GM10248 (cell line): ENCODE measurements at regions not wholly inside any gene's neighbourhood (a gene's known extent, or its start where the extent isn't known, plus 50 kb on each side); places are given as distances from the start of the nearest gene placed in this dataset.

Experiments
- CTCF ChIA-PET: fragments of 300-600 bp; sonication (Branson Sonifier 250); formaldehyde crosslinking; extraction: SDS; loops from one replicate; lab custom pipeline; 2021; ENCODE audit warnings: antibody characterized with exemption; lab: Yijun Ruan, JAX
- POLR2A ChIA-PET: fragments of 350-650 bp; sonication (Branson Sonifier 250); formaldehyde crosslinking; extraction: SDS; loops from one replicate; lab custom pipeline; 2020; ENCODE audit warnings: antibody characterized with exemption; lab: Yijun Ruan, JAX
- DNase-seq: peaks from one replicate; pipeline ENCODE4 v3.0.0; 2012; ENCODE audit errors: extremely low spot score
- CTCF ChIP-seq: IDR thresholded peaks from 2 replicates; pipeline ENCODE4 v1.5.1; 2012; ENCODE audit warnings: mild to moderate bottlenecking, low read depth; ENCODE audit errors: extremely low read depth, missing control alignments, control extremely low read depth

- TF ChIP-seq CTCF: no peak
- DNase-seq: no peak
- POLR2A ChIA-PET: interaction anchor here (0.6 kb wide), 1 partner anchor 257 kb away, joined by 8 read pairs; no protein-coding TSS in a partner anchor
- CTCF ChIA-PET: interaction anchor here (0.8 to 2.1 kb wide), 7 partner anchors 9 to 47 kb away, joined by 3 to 5 read pairs (median 3); no protein-coding TSS in a partner anchor
These were observed 170.0 kb upstream of the DTNBP1 start for GRCh38 chr6:15832841-15833240.

GRCh38 chr6:15829156-15829555 lies 166.3 kb upstream of the DTNBP1 start:
- POLR2A ChIA-PET: no interaction called here
- TF ChIP-seq CTCF: no peak
- DNase-seq: no peak
- CTCF ChIA-PET: interaction anchor here (1.1 to 1.8 kb wide), 3 partner anchors 12 to 15 kb away, joined by 3 to 4 read pairs (median 4); no protein-coding TSS in a partner anchor

- TF ChIP-seq CTCF: no peak
- ChIA-PET POLR2A (no interaction called here), CTCF (no interaction called here)
- DNase-seq: no peak
These were observed 164.8 kb upstream of the DTNBP1 start for GRCh38 chr6:15827496-15828255.

- DNase-seq: no peak
- POLR2A ChIA-PET: no interaction called here
- CTCF ChIA-PET: interaction anchor here (1.9 kb wide), 1 partner anchor 15 kb away, joined by 5 read pairs; no protein-coding TSS in a partner anchor
- no peak for TF ChIP-seq CTCF
These were observed 164.0 kb upstream of the DTNBP1 start for GRCh38 chr6:15826814-15827318.

GRCh38 chr6:15825332-15825930 lies 162.6 kb upstream of the DTNBP1 start:
- no peak for TF ChIP-seq CTCF
- no peak for DNase-seq
- CTCF ChIA-PET: interaction anchor here (1.9 kb wide), 1 partner anchor 14 kb away, joined by 5 read pairs; no protein-coding TSS in a partner anchor
- POLR2A ChIA-PET: no interaction called here

- TF ChIP-seq CTCF: no peak
- POLR2A ChIA-PET: no interaction called here
- CTCF ChIA-PET: interaction anchor here (1.9 kb wide), 1 partner anchor 13 kb away, joined by 5 read pairs; no protein-coding TSS in a partner anchor
- DNase-seq: no peak
These were observed 162.0 kb upstream of the DTNBP1 start for GRCh38 chr6:15824811-15825210.
